ENCODE measurements at regions not wholly inside any gene's neighbourhood (a gene's known extent, or its start where the extent isn't known, plus 50 kb on each side); places are given as distances from the start of the nearest gene placed in this dataset.

- H3K4me3 Mint-ChIP-seq: no peak overlapping the region
- no peak overlapping the region for H3K27ac Mint-ChIP-seq
- no peaks in the 10 kb centered on the region for H3K27me3 Mint-ChIP-seq
- H3K9me3 Mint-ChIP-seq: no peaks in the 10 kb centered on the region
- no peaks in the 10 kb centered on the region for H3K36me3 Mint-ChIP-seq
- ATAC-seq (no peak), DNase-seq (ENCODE audit: low spot score) (no peak)
- no peaks in the 10 kb centered on the region for H3K4me1 Mint-ChIP-seq (ENCODE audit: low read depth in 2 of 2)
Measured at GRCh38 chr3:181572432-181572831, 139.3 kb upstream of the SOX2 start.

- Mint-ChIP-seq H3K9me3 (no peaks in the 10 kb centered on the region), H3K36me3 (no peaks in the 10 kb centered on the region), H3K27ac (no peak overlapping the region), H3K4me1 (ENCODE audit: low read depth in 2 of 2) (no peaks in the 10 kb centered on the region), H3K27me3 (no peaks in the 10 kb centered on the region), H3K4me3 (no peak overlapping the region)
- no peak for DNase-seq (ENCODE audit: low spot score)
- no peak for ATAC-seq
Measured at GRCh38 chr3:181570472-181570871, 141.3 kb upstream of the SOX2 start.

GRCh38 chr3:181569356-181569940 lies 142.3 kb upstream of the SOX2 start:
- H3K27me3 Mint-ChIP-seq: no peaks in the 10 kb centered on the region
- no peak overlapping the region for H3K4me3 Mint-ChIP-seq
- no peak overlapping the region for H3K27ac Mint-ChIP-seq
- ATAC-seq: no peak
- H3K36me3 Mint-ChIP-seq: no peaks in the 10 kb centered on the region
- H3K9me3 Mint-ChIP-seq: no peaks in the 10 kb centered on the region
- H3K4me1 Mint-ChIP-seq (ENCODE audit: low read depth in 2 of 2): no peaks in the 10 kb centered on the region
- DNase-seq (ENCODE audit: low spot score): no peak

GRCh38 chr3:181568693-181569092 lies 143.0 kb upstream of the SOX2 start:
- no peak for DNase-seq (ENCODE audit: low spot score)
- Mint-ChIP-seq H3K36me3 (no peaks in the 10 kb centered on the region), H3K27ac (no peak overlapping the region), H3K4me3 (no peak overlapping the region), H3K9me3 (no peaks in the 10 kb centered on the region), H3K27me3 (no peaks in the 10 kb centered on the region), H3K4me1 (ENCODE audit: low read depth in 2 of 2) (no peaks in the 10 kb centered on the region)
- ATAC-seq: no peak

GRCh38 chr3:181568248-181568647 lies 143.5 kb upstream of the SOX2 start:
- Mint-ChIP-seq H3K4me3 (no peak overlapping the region), H3K27ac (no peak overlapping the region), H3K36me3 (no peaks in the 10 kb centered on the region), H3K27me3 (no peaks in the 10 kb centered on the region), H3K9me3 (no peaks in the 10 kb centered on the region), H3K4me1 (ENCODE audit: low read depth in 2 of 2) (no peaks in the 10 kb centered on the region)
- DNase-seq (ENCODE audit: low spot score) (no peak), ATAC-seq (no peak)

- H3K27me3 Mint-ChIP-seq: no peaks in the 10 kb centered on the region
- H3K9me3 Mint-ChIP-seq: no peaks in the 10 kb centered on the region
- H3K4me1 Mint-ChIP-seq (ENCODE audit: low read depth in 2 of 2): no peaks in the 10 kb centered on the region
- H3K27ac Mint-ChIP-seq: no peak overlapping the region
- ATAC-seq (no peak), DNase-seq (ENCODE audit: low spot score) (no peak)
- no peaks in the 10 kb centered on the region for H3K36me3 Mint-ChIP-seq
- H3K4me3 Mint-ChIP-seq: no peak overlapping the region
Measured at GRCh38 chr3:181567311-181568075, 144.2 kb upstream of the SOX2 start.

- Mint-ChIP-seq H3K4me3 (no peak overlapping the region), H3K9me3 (no peaks in the 10 kb centered on the region), H3K27ac (no peak overlapping the region), H3K4me1 (ENCODE audit: low read depth in 2 of 2) (no peaks in the 10 kb centered on the region), H3K36me3 (no peaks in the 10 kb centered on the region), H3K27me3 (no peaks in the 10 kb centered on the region)
- ATAC-seq (no peak), DNase-seq (ENCODE audit: low spot score) (no peak)
Measured at GRCh38 chr3:181565416-181565815, 146.3 kb upstream of the SOX2 start.

- Mint-ChIP-seq H3K4me3 (no peak overlapping the region), H3K4me1 (ENCODE audit: low read depth in 2 of 2) (no peaks in the 10 kb centered on the region), H3K36me3 (no peaks in the 10 kb centered on the region), H3K27me3 (no peaks in the 10 kb centered on the region), H3K27ac (no peak overlapping the region), H3K9me3 (no peaks in the 10 kb centered on the region)
- DNase-seq (ENCODE audit: low spot score): no peak
- ATAC-seq: no peak
Measured at GRCh38 chr3:181564222-181564621, 147.5 kb upstream of the SOX2 start.

GRCh38 chr3:181561139-181562031 lies 150.3 kb upstream of the SOX2 start:
- H3K4me3 Mint-ChIP-seq: no peak overlapping the region
- no peak for ATAC-seq
- no peaks in the 10 kb centered on the region for H3K36me3 Mint-ChIP-seq

GRCh38 chr3:181558870-181559269 lies 152.9 kb upstream of the SOX2 start:
- Mint-ChIP-seq H3K27ac (no peak overlapping the region), H3K27me3 (no peaks in the 10 kb centered on the region), H3K9me3 (peaks cover 4% of the 10 kb centered on the region), H3K4me1 (ENCODE audit: low read depth in 2 of 2) (no peaks in the 10 kb centered on the region), H3K4me3 (no peak overlapping the region), H3K36me3 (no peaks in the 10 kb centered on the region)
- no peak for DNase-seq (ENCODE audit: low spot score)
- no peak for ATAC-seq

More at GRCh38 chr3:181561139-181562031, 150.3 kb upstream of the SOX2 start:
- no peak for DNase-seq (ENCODE audit: low spot score)
- Mint-ChIP-seq H3K4me1 (ENCODE audit: low read depth in 2 of 2) (no peaks in the 10 kb centered on the region), H3K9me3 (peaks cover 4% of the 10 kb centered on the region), H3K27me3 (no peaks in the 10 kb centered on the region), H3K27ac (no peak overlapping the region)

- Mint-ChIP-seq H3K27me3 (no peaks in the 10 kb centered on the region), H3K4me3 (no peak overlapping the region), H3K4me1 (ENCODE audit: low read depth in 2 of 2) (no peaks in the 10 kb centered on the region), H3K27ac (no peak overlapping the region), H3K36me3 (no peaks in the 10 kb centered on the region), H3K9me3 (peaks cover 4% of the 10 kb centered on the region)
- DNase-seq (ENCODE audit: low spot score): no peak
- ATAC-seq: no peak
Measured at GRCh38 chr3:181555681-181556080, 156.0 kb upstream of the SOX2 start.

GRCh38 chr3:181554233-181554765 lies 157.4 kb upstream of the SOX2 start:
- H3K9me3 Mint-ChIP-seq: peaks cover 9% of the 10 kb centered on the region
- H3K4me3 Mint-ChIP-seq: no peak overlapping the region

GRCh38 chr3:181549266-181549665 lies 162.5 kb upstream of the SOX2 start:
- Mint-ChIP-seq H3K27ac (no peak overlapping the region), H3K4me3 (no peak overlapping the region), H3K36me3 (no peaks in the 10 kb centered on the region), H3K9me3 (peaks cover 12% of the 10 kb centered on the region), H3K4me1 (ENCODE audit: low read depth in 2 of 2) (no peaks in the 10 kb centered on the region), H3K27me3 (no peaks in the 10 kb centered on the region)
- no peak for ATAC-seq
- DNase-seq (ENCODE audit: low spot score): no peak

More at GRCh38 chr3:181554233-181554765, 157.4 kb upstream of the SOX2 start:
- Mint-ChIP-seq H3K4me1 (ENCODE audit: low read depth in 2 of 2) (no peaks in the 10 kb centered on the region), H3K27me3 (no peaks in the 10 kb centered on the region), H3K27ac (no peak overlapping the region), H3K36me3 (no peaks in the 10 kb centered on the region)
- DNase-seq (ENCODE audit: low spot score) (no peak), ATAC-seq (no peak)

GRCh38 chr3:181541414-181541813 lies 170.3 kb upstream of the SOX2 start:
- ATAC-seq: no peak
- Mint-ChIP-seq H3K4me3 (no peak overlapping the region), H3K9me3 (peaks cover 13% of the 10 kb centered on the region), H3K27me3 (no peaks in the 10 kb centered on the region), H3K4me1 (ENCODE audit: low read depth in 2 of 2) (no peaks in the 10 kb centered on the region), H3K27ac (no peak overlapping the region), H3K36me3 (no peaks in the 10 kb centered on the region)
- no peak for DNase-seq (ENCODE audit: low spot score)

Measured in natural killer cell treated with Interleukin-12 subunit alpha and Interleukin-12 subunit beta and Interleukin-15 and Interleukin-18, amount 100 ng/mL, for 72 hours (primary cell).